Vagina (tissue), 2 donors: ENCODE measurements at regions not wholly inside any gene's neighbourhood (a gene's known extent, or its start where the extent isn't known, plus 50 kb on each side); places are given as distances from the start of the nearest gene placed in this dataset.

ENCODE experiments used
- DNase-seq, 2 donors: peaks; one replicate each; pipeline ENCODE4 v3.0.0-alpha.2; 2017; ENCODE audit errors: extremely low spot score in 2 of 2
- H3K27ac ChIP-seq: fragments of 200-600 bp; sonication (generic); one replicate; pipeline ENCODE4 v1.5.1; 2019
- H3K27me3 ChIP-seq: fragments of 200-600 bp; sonication (generic); one replicate; pipeline ENCODE4 v1.5.1; 2019
- H3K36me3 ChIP-seq, 2 donors: fragments of 200-600 bp; sonication (generic); one replicate each; pipeline ENCODE4 v1.5.1; 2017 to 2019
- H3K4me1 ChIP-seq: fragments of 200-600 bp; sonication (generic); one replicate; pipeline ENCODE4 v1.5.1; 2019
- H3K4me3 ChIP-seq, 2 donors: fragments of 200-600 bp; sonication (generic); 1 replicate in 1 of 2; 2 replicates in 1 of 2; pipeline ENCODE4 v1.5.1; 2016 to 2019
- H3K9me3 ChIP-seq: fragments of 200-600 bp; sonication (generic); one replicate; pipeline ENCODE4 v1.5.1; 2019
- POLR2A ChIP-seq, 2 donors: fragments of 450-650 bp; IDR thresholded peaks; one replicate each; pipeline ENCODE4 v1.6.1; 2017; ENCODE audit warnings: antibody characterized with exemption in 2 of 2, mild to moderate bottlenecking in 2 of 2, moderate library complexity in 2 of 2
- POLR2AphosphoS5 ChIP-seq, 2 donors: sonication (generic); formaldehyde crosslinking; IDR thresholded peaks; one replicate each; pipeline ENCODE4 v1.9.0; 2017; ENCODE audit warnings: antibody characterized with exemption in 2 of 2, mild to moderate bottlenecking in 2 of 2, low read depth in 1 of 2; ENCODE audit not compliant: insufficient read depth in 1 of 2
- intact Hi-C: fragments of 100-400 bp; cut with DNase I; formaldehyde crosslinking; loops from one replicate; pipeline ENCODE4 v1.15.1; 2023
- TF ChIP-seq, protein P1 (sequence below), 3 experiments: fragments of 450-650 bp in 2 of 3; fragments of 200-600 bp in 1 of 3; sonication (generic) in 1 of 3; IDR thresholded peaks; one replicate each; pipeline ENCODE4 v1.5.1; 2017 to 2019; ENCODE audit warnings: antibody characterized with exemption in 3 of 3, mild to moderate bottlenecking in 2 of 3, moderate library complexity in 2 of 3

DNA sequence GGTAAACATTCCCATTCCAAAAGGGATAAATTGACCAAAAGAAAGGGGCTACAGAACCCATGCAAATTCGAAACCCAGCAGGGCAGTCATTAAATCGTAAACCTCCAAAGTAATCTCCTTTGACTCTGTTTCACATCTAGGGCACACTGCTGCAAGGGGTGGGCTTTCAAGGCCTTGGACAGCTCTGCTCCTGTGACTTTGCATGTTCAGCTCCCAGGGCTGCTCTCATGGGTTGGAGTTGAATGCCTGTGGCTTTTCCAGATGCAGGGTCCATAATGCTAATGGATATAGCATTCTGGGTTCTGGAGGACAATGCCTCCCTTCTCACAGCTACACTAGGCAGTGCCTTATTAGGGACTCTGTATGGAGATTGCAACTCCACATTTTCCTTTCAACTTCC is 211.9 kb upstream of the MANEA start:
- Histone ChIP-seq H3K9me3 (no peaks in the 10 kb centered on the region), H3K27ac (no peak overlapping the region), H3K36me3 (no peaks in the 10 kb centered on the region), H3K4me3 (no peak overlapping the region), H3K27me3 (no peaks in the 10 kb centered on the region), H3K4me1 (no peaks in the 10 kb centered on the region)
- intact Hi-C loops, result no loop called here
- no peak for TF ChIP-seq POLR2AphosphoS5 (IDR thresholded peaks at IDR 0.05; ENCODE audit: insufficient read depth in 1 of 2, low read depth in 1 of 2)
- TF ChIP-seq, protein P1, sequence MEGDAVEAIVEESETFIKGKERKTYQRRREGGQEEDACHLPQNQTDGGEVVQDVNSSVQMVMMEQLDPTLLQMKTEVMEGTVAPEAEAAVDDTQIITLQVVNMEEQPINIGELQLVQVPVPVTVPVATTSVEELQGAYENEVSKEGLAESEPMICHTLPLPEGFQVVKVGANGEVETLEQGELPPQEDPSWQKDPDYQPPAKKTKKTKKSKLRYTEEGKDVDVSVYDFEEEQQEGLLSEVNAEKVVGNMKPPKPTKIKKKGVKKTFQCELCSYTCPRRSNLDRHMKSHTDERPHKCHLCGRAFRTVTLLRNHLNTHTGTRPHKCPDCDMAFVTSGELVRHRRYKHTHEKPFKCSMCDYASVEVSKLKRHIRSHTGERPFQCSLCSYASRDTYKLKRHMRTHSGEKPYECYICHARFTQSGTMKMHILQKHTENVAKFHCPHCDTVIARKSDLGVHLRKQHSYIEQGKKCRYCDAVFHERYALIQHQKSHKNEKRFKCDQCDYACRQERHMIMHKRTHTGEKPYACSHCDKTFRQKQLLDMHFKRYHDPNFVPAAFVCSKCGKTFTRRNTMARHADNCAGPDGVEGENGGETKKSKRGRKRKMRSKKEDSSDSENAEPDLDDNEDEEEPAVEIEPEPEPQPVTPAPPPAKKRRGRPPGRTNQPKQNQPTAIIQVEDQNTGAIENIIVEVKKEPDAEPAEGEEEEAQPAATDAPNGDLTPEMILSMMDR (IDR thresholded peaks at IDR 0.05), result no peak
- TF ChIP-seq POLR2A (IDR thresholded peaks at IDR 0.05), result no peak
- DNase-seq, result no peak

DNA sequence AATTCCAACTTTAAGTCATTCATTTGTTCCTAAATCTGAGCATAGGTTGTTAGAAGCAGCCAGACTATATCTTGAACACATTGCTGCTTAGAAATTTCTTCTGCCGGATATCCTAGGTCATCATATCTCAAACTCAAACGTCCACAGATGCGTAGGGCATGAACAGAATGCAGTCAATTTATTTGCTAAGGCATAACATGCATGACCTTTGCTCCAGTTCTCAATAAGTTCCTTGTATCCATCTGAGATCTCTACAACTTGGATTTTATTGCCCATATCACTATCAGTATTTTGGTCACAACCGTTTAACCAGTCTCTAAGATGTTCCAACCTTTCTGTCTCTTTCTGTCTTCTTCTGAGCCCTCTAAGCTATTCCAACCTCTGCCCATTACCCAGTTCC is 210.9 kb upstream of the MANEA start:
- Histone ChIP-seq H3K27ac (no peak overlapping the region), H3K9me3 (no peaks in the 10 kb centered on the region), H3K4me1 (no peaks in the 10 kb centered on the region), H3K36me3 (no peaks in the 10 kb centered on the region), H3K4me3 (no peak overlapping the region), H3K27me3 (no peaks in the 10 kb centered on the region)
- no peak for DNase-seq
- no peak for TF ChIP-seq POLR2A (IDR thresholded peaks at IDR 0.05)
- TF ChIP-seq POLR2AphosphoS5 (IDR thresholded peaks at IDR 0.05; ENCODE audit: insufficient read depth in 1 of 2, low read depth in 1 of 2), result no peak
- TF ChIP-seq, protein P1 (IDR thresholded peaks at IDR 0.05), result no peak
- intact Hi-C loops, result no loop called here

DNA sequence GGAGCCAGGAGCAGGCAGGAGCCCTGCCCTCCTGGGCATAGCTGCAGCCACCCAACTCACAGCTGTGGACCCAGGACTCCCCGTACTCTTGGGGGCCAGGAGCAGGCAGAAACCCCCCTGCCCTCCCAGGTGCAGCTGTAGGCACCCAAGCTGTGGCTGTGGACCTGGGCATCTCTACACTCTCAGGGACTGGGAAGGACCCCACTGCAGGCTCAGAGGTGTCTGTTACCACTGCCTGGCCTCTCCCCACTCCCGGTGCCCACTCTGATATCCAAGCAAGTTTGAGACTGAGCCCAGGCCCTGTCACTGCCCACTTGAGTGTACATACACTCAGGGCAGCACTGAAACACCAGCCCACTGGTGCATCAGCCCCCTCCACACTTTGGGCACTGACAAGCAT is 193.5 kb upstream of the MANEA start:
- intact Hi-C loops, result no loop called here
- TF ChIP-seq, protein P1 (IDR thresholded peaks at IDR 0.05), result no peak
- no peaks in the 10 kb centered on the region for H3K36me3 ChIP-seq
- H3K27ac ChIP-seq, result no peak overlapping the region
- H3K9me3 ChIP-seq, result no peaks in the 10 kb centered on the region
- no peaks in the 10 kb centered on the region for H3K4me1 ChIP-seq
- no peak for DNase-seq
- no peaks in the 10 kb centered on the region for H3K27me3 ChIP-seq
- H3K4me3 ChIP-seq, result no peak overlapping the region

DNA sequence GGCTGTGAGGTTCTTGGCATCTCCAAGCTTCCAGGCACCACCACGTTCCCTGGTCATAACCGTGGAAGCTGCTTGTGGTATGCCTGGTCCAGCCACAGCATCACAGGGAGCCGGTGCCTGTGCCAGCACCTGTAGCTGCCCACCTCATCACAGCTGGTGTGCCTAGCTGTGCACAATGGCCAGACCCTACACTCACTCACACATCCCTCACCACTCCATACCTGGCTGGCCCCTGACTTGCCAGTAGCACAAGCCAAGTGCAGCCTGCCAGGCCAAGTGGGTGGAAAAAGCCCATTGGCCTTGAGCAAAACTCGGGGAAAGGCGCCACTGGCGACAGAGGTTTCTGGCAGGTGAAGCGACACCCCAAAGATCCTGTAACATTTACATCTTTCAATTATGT is 192.3 kb upstream of the MANEA start:
- TF ChIP-seq, protein P1 (IDR thresholded peaks at IDR 0.05), result no peak
- TF ChIP-seq POLR2A (IDR thresholded peaks at IDR 0.05) (no peak), POLR2AphosphoS5 (IDR thresholded peaks at IDR 0.05; ENCODE audit: insufficient read depth in 1 of 2, low read depth in 1 of 2) (no peak)
- Histone ChIP-seq H3K4me3 (no peak overlapping the region), H3K4me1 (no peaks in the 10 kb centered on the region), H3K27ac (no peak overlapping the region), H3K27me3 (no peaks in the 10 kb centered on the region), H3K9me3 (no peaks in the 10 kb centered on the region), H3K36me3 (no peaks in the 10 kb centered on the region)
- intact Hi-C loops, result no loop called here
- DNase-seq, result no peak

DNA sequence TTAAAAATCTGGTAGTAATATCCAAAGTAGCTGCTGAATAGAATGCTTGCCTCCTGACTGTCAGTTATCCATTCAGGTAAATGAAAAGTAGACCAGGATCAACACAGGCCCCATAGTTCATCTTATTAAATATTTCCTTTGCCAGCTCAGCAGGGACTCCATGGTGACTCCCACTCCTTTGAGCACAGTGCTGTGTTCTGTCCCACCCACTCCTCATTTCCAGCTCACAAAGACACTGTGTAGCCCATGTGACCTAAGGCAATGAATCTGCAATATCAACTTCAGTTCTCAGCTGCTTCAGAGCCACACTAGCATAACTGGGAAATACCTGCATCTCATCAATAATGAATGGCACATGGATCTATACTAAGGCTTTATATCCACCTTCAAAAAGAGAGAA is 189.5 kb upstream of the MANEA start:
- no peaks in the 10 kb centered on the region for H3K36me3 ChIP-seq
- TF ChIP-seq, protein P1 (IDR thresholded peaks at IDR 0.05), result no peak
- TF ChIP-seq POLR2A (IDR thresholded peaks at IDR 0.05) (no peak), POLR2AphosphoS5 (IDR thresholded peaks at IDR 0.05; ENCODE audit: insufficient read depth in 1 of 2, low read depth in 1 of 2) (no peak)
- intact Hi-C loops, result no loop called here

More for the DNA sequence above, 189.5 kb upstream of the MANEA start:
- Histone ChIP-seq H3K27me3 (no peaks in the 10 kb centered on the region), H3K4me3 (no peak overlapping the region), H3K4me1 (no peaks in the 10 kb centered on the region), H3K9me3 (no peaks in the 10 kb centered on the region), H3K27ac (no peak overlapping the region)
- DNase-seq, result no peak
